ENCODE measurements at regions not wholly inside any gene's neighbourhood (a gene's known extent, or its start where the extent isn't known, plus 50 kb on each side); places are given as distances from the start of the nearest gene placed in this dataset.

DNA sequence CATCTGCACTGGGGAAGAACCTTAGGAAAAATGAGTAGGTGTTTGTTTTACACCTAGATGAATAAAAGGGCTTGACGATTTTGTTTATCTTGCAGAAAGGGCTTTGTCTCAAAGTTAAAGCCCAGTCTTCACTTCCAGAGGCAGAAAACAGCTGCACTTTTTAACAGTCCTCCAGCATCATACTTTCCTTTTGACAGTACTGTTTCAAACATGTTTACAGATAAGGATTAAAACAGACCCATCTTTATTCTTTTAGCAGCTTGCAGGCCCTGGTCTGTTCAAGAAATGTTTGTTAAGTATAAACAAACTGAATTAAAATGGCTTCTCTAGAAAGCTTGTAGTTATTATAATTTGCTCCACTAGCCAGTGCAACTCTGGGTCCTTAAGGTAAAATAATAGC, 374.2 kb downstream of the EPHA7 start:
- TF ChIP-seq GATA2 (IDR thresholded peaks at IDR 0.05; ENCODE audit: low read depth, low read length) (no peak), GATA3 (IDR thresholded peaks at IDR 0.05; ENCODE audit: low read depth, low read length) (no peak)

DNA sequence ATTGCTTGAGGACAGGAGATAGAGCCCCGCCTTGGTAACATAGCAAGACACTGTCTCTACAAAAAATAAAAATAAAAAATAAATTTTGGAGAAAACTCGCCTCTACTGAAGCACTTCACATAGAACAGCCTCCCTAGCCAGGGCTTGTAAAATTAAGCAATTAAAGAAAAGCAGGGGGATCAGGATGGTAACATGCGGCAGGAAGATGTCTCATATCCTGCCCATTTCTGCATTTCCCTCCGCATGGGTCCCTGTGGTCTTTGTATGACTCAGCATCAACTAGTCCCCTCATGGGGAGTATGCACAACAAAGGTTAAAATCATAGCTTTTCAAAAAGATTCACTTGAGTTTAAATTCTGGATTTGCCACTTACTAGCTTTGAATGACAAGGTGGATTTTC, 379.0 kb downstream of the EPHA7 start:
- TF ChIP-seq GATA2 (IDR thresholded peaks at IDR 0.05; ENCODE audit: low read depth, low read length), result no peak
- TF ChIP-seq GATA3 (IDR thresholded peaks at IDR 0.05; ENCODE audit: low read depth, low read length), result no peak

DNA sequence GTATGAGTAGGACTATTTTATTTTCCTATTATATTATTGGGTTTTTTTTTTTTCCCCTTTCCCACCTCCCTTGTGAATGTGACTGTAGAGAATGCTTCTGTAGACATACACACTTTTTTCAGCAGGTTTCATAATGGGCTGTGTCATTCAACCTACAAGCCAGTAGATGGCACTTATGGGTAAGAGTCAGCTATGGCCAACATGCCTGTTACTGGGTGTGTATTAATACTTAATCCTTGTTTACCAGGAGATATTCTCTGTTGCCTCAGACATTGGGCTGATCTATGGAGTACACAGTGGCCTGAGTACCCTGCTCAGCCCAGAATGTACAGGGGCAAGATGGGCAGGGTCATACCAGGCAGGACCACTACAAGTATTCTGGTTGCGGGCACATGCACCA, 382.5 kb downstream of the EPHA7 start:
- TF ChIP-seq GATA3 (IDR thresholded peaks at IDR 0.05; ENCODE audit: low read depth, low read length) (no peak), GATA2 (IDR thresholded peaks at IDR 0.05; ENCODE audit: low read depth, low read length) (no peak)

DNA sequence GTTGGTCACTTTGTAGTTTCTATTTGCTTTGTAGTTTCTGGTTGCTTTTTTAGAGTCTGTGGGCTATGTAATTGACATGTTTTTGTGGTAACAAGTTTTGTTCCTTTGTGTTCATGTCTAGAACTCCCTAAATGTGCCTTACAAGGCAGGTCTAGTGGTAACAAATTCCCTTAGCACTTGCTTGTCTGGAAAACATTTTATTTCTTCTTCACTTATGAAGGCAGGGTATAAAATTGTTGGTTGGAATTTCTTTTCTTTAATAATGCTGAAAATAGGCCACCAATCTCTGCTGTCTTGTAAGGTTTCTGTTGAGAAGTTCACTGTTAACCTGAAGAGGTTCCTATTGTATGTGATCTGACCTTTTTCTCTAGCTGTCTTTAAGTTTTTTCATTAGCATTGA, 383.6 kb downstream of the EPHA7 start:
- no peak for TF ChIP-seq GATA2 (IDR thresholded peaks at IDR 0.05; ENCODE audit: low read depth, low read length)
- no peak for TF ChIP-seq GATA3 (IDR thresholded peaks at IDR 0.05; ENCODE audit: low read depth, low read length)

DNA sequence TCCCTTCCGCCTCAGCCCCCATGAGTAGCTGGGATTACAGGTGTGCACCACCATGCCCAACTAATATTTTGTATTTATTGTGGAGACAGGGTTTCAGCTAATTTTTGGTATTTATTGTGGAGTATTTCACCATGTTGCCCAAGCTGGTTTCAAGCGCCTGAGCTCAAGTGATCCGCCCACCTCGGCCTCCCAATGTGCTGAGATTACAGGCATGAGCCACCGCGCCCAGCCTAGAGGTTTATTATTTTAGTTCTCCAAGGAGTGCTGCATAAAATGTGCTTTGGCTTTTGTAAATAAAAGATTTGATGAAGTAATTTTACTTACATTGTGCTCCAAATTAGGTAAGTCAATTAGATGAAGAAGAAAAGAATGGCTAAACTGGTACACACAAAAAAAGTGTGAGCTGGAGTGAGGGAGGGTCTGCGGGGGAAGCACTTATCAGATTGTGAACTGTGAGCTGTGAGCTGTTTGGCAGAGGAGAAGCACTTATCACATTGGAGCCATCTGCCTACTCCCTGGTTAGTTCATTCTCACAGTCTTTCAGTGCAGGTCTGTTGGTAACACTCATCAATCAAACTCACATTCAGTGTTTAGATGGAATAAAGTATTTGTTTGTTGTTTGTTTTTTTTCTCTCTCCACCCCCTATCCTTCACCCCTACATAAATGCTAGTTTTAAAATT, 398.0 kb downstream of the EPHA7 start:
- peak; percentile 60; the same call in 1 of the 2 replicates for TF ChIP-seq GATA2 (IDR thresholded peaks at IDR 0.05; ENCODE audit: low read depth, low read length)
- TF ChIP-seq GATA3 (IDR thresholded peaks at IDR 0.05; ENCODE audit: low read depth, low read length), result no peak

DNA sequence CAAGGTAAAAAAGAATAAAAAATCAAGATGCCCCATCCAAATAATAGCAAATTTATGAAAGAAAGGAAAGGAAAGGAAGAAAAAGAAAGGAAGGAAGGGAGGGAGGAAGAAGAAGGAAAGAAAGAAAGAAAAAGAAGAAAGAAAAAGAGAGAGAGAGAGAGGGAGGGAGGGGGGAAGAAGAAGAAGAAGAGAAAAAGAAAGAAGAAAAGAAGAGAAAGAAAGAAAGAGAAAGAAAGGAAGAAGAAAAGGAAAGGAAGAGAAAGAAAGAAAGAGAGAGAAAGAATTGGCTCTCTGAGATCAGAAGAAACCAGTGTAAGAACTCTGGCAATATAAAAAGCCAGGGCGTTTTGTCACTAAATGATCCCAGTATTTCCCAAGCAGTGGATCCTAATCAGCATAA, 401.7 kb downstream of the EPHA7 start:
- TF ChIP-seq GATA2 (IDR thresholded peaks at IDR 0.05; ENCODE audit: low read depth, low read length), result no peak
- no peak for TF ChIP-seq GATA3 (IDR thresholded peaks at IDR 0.05; ENCODE audit: low read depth, low read length)

DNA sequence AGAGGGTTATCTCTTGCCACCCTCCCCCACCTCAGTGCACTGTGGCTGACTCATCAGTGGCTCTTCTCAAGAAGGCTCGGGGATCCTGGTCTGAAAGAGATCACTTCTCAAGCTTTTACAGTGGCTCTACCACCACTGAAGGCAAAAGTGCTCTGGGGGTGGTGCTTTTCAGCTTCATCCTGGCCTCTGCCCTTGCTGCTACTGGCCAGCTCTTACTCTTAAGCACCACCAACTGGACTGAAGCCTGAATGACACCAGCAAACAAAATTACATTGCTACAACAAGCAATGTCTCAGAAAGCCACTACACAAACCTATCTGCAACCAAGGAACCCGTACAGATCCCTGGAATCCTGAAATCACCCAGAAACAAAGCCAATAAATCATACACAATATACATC, 402.1 kb downstream of the EPHA7 start:
- TF ChIP-seq GATA2 (IDR thresholded peaks at IDR 0.05; ENCODE audit: low read depth, low read length) (no peak), GATA3 (IDR thresholded peaks at IDR 0.05; ENCODE audit: low read depth, low read length) (no peak)

DNA sequence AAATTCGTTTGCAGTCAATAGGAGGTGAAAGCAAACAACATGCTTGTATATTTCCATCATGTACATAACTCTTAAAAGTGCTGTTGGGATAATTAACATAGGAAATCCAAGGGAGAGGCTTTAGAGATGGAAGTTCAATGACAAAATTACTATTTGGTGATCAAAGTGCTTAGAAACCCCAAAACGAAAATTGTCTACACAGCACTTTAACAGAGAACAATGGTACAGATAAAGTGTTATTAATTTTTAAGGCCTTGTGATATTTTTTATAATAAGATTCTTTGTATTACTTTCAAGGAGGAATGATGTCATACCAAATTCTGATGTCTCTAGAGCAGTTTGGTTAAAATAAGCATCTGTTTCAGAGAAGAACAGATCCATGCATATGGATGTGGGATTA, 406.3 kb downstream of the EPHA7 start:
- TF ChIP-seq GATA3 (IDR thresholded peaks at IDR 0.05; ENCODE audit: low read depth, low read length), result no peak
- TF ChIP-seq GATA2 (IDR thresholded peaks at IDR 0.05; ENCODE audit: low read depth, low read length), result no peak

DNA sequence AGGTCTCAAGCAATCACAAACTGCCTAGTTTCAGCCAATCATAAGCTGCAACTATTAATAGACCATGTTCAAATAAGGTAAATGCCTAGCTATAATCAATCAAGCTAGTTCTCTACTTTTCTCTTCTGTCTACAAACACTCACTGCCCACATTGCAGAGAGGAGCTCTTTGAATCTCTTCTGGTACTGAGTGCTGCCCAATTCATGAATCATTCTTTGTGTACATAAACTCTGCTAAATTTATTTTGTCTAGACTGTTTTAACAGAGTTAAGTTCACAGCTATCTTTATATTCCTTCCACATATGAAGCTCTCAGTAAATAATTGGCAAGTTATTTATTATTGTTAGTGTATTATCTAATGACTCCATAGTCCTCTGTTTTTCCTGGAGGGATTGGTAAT, 411.0 kb downstream of the EPHA7 start:
- TF ChIP-seq GATA3 (IDR thresholded peaks at IDR 0.05; ENCODE audit: low read depth, low read length) (no peak), GATA2 (IDR thresholded peaks at IDR 0.05; ENCODE audit: low read depth, low read length) (no peak)

DNA sequence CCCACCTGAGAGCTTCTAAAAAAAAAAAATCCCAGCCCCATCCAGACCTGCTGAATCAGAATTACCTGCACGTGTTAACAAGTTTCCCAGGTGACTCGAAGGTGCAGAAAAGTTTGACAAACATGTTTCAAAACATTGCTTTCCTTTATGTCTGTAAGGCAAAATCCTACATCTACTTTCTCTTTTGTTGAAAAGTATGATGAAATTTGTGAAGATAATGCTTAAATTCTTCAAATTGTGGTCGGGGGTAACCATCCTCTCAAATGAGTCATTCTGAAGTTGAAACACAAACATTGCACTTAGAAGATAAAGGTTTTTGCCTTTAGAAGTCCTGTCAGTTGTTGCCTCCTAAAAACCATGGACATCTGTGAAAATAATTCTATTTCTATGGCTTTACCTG, 429.7 kb downstream of the EPHA7 start:
- TF ChIP-seq GATA2 (IDR thresholded peaks at IDR 0.05; ENCODE audit: low read depth, low read length), result no peak
- TF ChIP-seq GATA3 (IDR thresholded peaks at IDR 0.05; ENCODE audit: low read depth, low read length), result no peak

DNA sequence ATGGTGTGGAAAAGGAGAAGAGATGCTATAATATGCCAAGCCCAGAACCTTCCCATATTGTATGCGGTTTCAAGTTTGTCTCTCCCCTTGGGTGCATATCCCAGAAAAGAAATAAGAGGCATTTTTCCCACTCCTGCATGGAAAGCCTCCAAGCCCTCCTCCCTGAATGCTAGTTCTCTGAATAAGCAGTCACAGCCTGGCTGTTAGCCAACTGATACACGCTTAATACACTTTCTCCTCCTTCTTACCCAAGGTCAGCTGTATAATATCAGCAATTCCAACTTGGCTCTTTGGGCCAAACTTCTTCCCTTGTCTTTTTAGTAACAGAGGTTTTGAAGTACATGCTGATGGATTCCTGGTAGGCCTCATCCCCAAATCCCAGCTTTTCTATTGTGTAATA, 440.1 kb downstream of the EPHA7 start:
- no peak for TF ChIP-seq GATA3 (IDR thresholded peaks at IDR 0.05; ENCODE audit: low read depth, low read length)

DNA sequence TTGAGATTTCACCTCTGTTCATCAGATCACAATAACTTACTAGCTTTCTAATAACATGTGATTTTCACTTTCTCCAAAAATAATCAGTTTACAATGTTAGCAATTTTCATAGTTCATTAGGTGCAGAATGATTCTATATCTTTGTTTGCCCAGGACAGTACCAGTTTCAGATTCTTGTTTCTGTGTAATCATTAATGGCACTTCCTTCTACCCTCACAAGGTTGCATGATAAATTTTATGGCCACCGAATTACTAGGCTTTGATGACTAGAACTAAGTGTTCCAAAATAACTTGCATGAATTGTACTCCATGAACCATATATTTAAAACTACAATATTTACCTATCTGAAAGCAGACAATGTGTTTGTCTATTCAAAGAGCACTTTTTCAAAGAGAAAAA, 442.3 kb downstream of the EPHA7 start:
- TF ChIP-seq GATA3 (IDR thresholded peaks at IDR 0.05; ENCODE audit: low read depth, low read length), result no peak
- TF ChIP-seq GATA2 (IDR thresholded peaks at IDR 0.05; ENCODE audit: low read depth, low read length), result no peak

DNA sequence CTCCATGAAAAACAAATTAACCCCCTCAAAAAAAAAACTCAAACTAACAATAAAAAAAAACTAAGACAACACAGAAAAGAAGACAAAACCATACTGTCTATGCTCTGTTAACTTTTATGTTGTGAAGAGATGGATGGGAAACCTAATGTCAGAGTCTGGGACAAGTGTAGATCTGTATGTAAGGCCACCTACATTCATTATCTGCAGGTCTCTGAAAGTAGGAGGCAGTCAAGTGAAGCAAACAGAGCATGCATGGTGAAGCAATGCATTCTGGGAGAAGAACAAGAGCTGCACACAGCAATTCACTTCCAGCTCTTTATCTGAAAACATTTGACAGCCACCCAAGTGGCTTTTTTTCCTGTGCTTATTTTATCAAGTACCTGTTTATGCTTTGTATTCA, 452.0 kb downstream of the EPHA7 start:
- TF ChIP-seq GATA3 (IDR thresholded peaks at IDR 0.05; ENCODE audit: low read depth, low read length) (no peak), GATA2 (IDR thresholded peaks at IDR 0.05; ENCODE audit: low read depth, low read length) (no peak)

DNA sequence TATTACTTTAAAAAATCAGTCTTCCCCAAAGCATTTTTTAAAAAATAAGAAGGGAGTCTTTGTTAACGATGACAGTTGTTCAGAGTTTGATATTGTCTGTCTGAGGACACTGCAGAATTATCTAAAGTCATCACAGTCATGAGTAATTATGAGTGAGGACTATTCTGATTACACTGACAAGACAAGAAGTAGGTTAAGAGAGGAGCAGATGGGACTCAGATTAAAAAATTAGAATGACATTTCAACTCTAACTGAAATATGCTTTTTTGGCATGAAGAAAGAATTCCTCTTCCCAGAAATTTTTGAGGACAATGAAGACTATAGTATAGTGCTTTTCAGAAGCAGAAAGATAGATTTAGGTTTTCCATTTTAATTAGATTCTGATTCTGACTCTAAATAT, 456.5 kb downstream of the EPHA7 start:
- no peak for TF ChIP-seq GATA3 (IDR thresholded peaks at IDR 0.05; ENCODE audit: low read depth, low read length)

DNA sequence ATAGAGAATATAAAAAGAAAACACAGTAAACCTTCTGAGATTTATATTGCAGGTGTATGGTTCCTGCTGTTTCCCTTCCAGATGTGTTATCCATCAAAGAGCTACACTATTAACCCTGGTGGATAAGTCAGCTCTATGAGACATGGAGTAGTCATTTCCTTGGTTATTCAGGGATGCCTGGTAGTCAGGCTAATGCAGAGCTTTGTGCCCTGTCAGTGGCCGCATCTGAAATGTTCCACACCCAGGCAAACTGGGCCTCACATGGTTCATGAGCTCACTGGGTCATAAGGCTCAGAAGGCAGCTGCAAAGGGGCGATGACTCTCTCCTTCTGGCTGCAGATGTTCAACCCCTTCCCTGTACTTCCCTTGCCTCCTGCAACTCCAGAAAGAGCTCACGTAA, 473.6 kb downstream of the EPHA7 start:
- TF ChIP-seq GATA3 (IDR thresholded peaks at IDR 0.05; ENCODE audit: low read depth, low read length) (no peak), GATA2 (IDR thresholded peaks at IDR 0.05; ENCODE audit: low read depth, low read length) (no peak)

DNA sequence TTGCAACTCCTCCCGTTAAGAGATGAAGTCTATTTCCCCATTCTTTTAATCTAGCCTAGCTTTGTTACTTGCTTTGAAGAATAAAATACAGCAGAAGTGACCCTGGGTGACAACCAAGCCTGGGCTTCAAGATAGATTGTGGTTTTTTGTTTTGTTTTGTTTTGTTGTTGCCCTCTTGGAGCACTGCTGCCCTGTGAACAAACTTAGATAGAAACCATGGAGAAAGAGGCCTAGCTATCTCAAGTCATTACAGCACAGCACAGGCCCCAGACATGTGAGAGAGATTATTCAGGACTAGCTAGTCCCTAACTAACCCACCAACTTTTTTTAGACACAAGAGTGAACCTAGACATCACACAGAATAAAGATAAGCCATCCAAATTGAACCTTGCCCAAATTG, 475.2 kb downstream of the EPHA7 start:
- TF ChIP-seq GATA2 (IDR thresholded peaks at IDR 0.05; ENCODE audit: low read depth, low read length), result no peak
- no peak for TF ChIP-seq GATA3 (IDR thresholded peaks at IDR 0.05; ENCODE audit: low read depth, low read length)
